B cell (primary cell): ENCODE measurements at regions not wholly inside any gene's neighbourhood (a gene's known extent, or its start where the extent isn't known, plus 50 kb on each side); places are given as distances from the start of the nearest gene placed in this dataset.
A peak's percentile ranks its signal among the peaks of the same experiment; 100 is the strongest.

Experiments used
- ATAC-seq: fragments of 200-7000 bp; cut with Tn5 transposase; one replicate; pipeline ENCODE4 v1.10.0; 2021; ENCODE audit warnings: low read depth, mild to moderate bottlenecking, moderate number of reproducible peaks, moderate library complexity
- CTCF ChIA-PET: fragments of 350-600 bp; sonication (Branson Sonifier 250); formaldehyde crosslinking; loops from one replicate; lab custom pipeline; 2021; ENCODE audit warnings: antibody characterized with exemption, inconsistent platforms; lab: Charles Lee
- POLR2A ChIA-PET: fragments of 350-600 bp; sonication (Branson Sonifier 250); formaldehyde crosslinking; loops from one replicate; lab custom pipeline; 2021; ENCODE audit warnings: antibody characterized with exemption; lab: Charles Lee
- DNase-seq: peaks from one replicate; pipeline ENCODE4 v3.0.0; 2013
- H2AFZ ChIP-seq: 2 replicates; pipeline ENCODE4 v1.6.1; 2012; ENCODE audit warnings: mild to moderate bottlenecking, low read depth, low read length; ENCODE audit not compliant: insufficient read depth, poor library complexity, severe bottlenecking
- H3K27ac ChIP-seq, 2 donors: 1 replicate in 1 of 2; 2 replicates in 1 of 2; pipeline ENCODE4 v1.5.1; 2012 to 2013; ENCODE audit warnings: low read length in 2 of 2, mild to moderate bottlenecking in 2 of 2, moderate library complexity in 1 of 2
- H3K27me3 ChIP-seq, 4 experiments: fragments of 200-600 bp in 1 of 4; sonication (generic) in 1 of 4; replicated peaks in 1 of 4; 1 replicate in 2 of 4; 2 replicates in 2 of 4; pipeline versions ENCODE4 v1.6.1 to v1.7.0; 2013 to 2016; ENCODE audit warnings: low read length in 3 of 4, mild to moderate bottlenecking in 2 of 4, mixed read lengths in 1 of 4, moderate library complexity in 1 of 4; ENCODE audit not compliant: insufficient read depth in 4 of 4, control insufficient read depth in 3 of 4; ENCODE audit errors: control extremely low read depth in 1 of 4
- H3K36me3 ChIP-seq, 2 experiments: replicated peaks in 1 of 2; 1 replicate in 1 of 2; 2 replicates in 1 of 2; pipeline versions ENCODE4 v1.6.1 to v1.7.1; 2013; ENCODE audit warnings: low read length in 1 of 2; ENCODE audit not compliant: insufficient read depth in 2 of 2, control insufficient read depth in 1 of 2; ENCODE audit errors: control extremely low read depth in 1 of 2, extremely low read depth in 1 of 2
- H3K4me1 ChIP-seq, 2 donors: fragments of 200-600 bp in 1 of 2; sonication (generic) in 1 of 2; 1 replicate in 1 of 2; 2 replicates in 1 of 2; pipeline versions ENCODE4 v1.5.1 to v1.6.1; 2013 to 2017; ENCODE audit warnings: low read length in 2 of 2; ENCODE audit not compliant: control insufficient read depth in 2 of 2, insufficient read depth in 2 of 2
- H3K4me2 ChIP-seq: replicated peaks from 2 replicates; pipeline ENCODE3; 2012; ENCODE audit warnings: mild to moderate bottlenecking, low read depth, low read length; ENCODE audit not compliant: poor library complexity, severe bottlenecking
- H3K4me3 ChIP-seq, 5 experiments: fragments of 200-600 bp in 1 of 5; sonication (generic) in 1 of 5; 1 replicate in 3 of 5; 2 replicates in 2 of 5; pipeline versions ENCODE4 v1.5.1 to v1.7.0; 2011 to 2016; ENCODE audit warnings: low read length in 4 of 5, mild to moderate bottlenecking in 4 of 5, low read depth in 2 of 5, control low read depth in 1 of 5, moderate library complexity in 1 of 5; ENCODE audit not compliant: insufficient read depth in 1 of 5; ENCODE audit errors: control extremely low read depth in 1 of 5, extremely low read depth in 1 of 5
- H3K79me2 ChIP-seq: fragments of 200-600 bp; sonication (generic); one replicate; pipeline ENCODE4 v1.6.0; 2016; ENCODE audit warnings: low read length; ENCODE audit not compliant: control insufficient read depth, insufficient read depth
- H3K9ac ChIP-seq: fragments of 200-600 bp; sonication (generic); 2 replicates; pipeline ENCODE4 v1.6.1; 2017; ENCODE audit warnings: mild to moderate bottlenecking, low read length, moderate library complexity
- H3K9me3 ChIP-seq, 3 donors: one replicate each; pipeline versions ENCODE4 v1.6.1 to v1.7.1; 2013; ENCODE audit warnings: low read length in 2 of 3; ENCODE audit not compliant: control insufficient read depth in 2 of 3, insufficient read depth in 1 of 3; ENCODE audit errors: control extremely low read depth in 1 of 3
- H4K20me1 ChIP-seq: 2 replicates; pipeline ENCODE4 v1.6.0; 2012; ENCODE audit warnings: mild to moderate bottlenecking, low read length; ENCODE audit not compliant: insufficient read depth, control insufficient read depth, poor library complexity, severe bottlenecking
- H3K27ac Mint-ChIP-seq: one replicate; pipeline ENCODE4 v1.8.0; 2021; ENCODE audit warnings: mixed read lengths
- H3K27me3 Mint-ChIP-seq: one replicate; pipeline ENCODE4 v1.8.0; 2021; ENCODE audit warnings: mixed read lengths
- H3K4me1 Mint-ChIP-seq: one replicate; pipeline ENCODE4 v1.8.0; 2021; ENCODE audit warnings: mixed read lengths
- H3K4me3 Mint-ChIP-seq: one replicate; pipeline ENCODE4 v1.8.0; 2021; ENCODE audit warnings: mixed read lengths
- H3K9me3 Mint-ChIP-seq: one replicate; pipeline ENCODE4 v1.8.0; 2022; ENCODE audit warnings: mixed read lengths; ENCODE audit not compliant: insufficient read depth
- EZH2 ChIP-seq: IDR thresholded peaks from 2 replicates; pipeline ENCODE4 v1.6.1; 2012; ENCODE audit warnings: borderline replicate concordance, low read depth, mild to moderate bottlenecking, moderate library complexity, low read length; ENCODE audit not compliant: insufficient read depth, poor library complexity, severe bottlenecking
- WGBS: methylation state at CpG from one replicate; pipeline ENCODE4 v1.1.5; 2013; ENCODE audit warnings: missing lambda C conversion rate; ENCODE audit not compliant: insufficient coverage; 5-methylcytosine and 5-hydroxymethylcytosine counted together
- intact Hi-C: fragments of 100-400 bp; cut with micrococcal nuclease; formaldehyde crosslinking; loops from one replicate; pipeline ENCODE4 v1.10.0; 2022
- TF ChIP-seq, protein P1 (sequence below): fragments of 200-600 bp; IDR thresholded peaks from one replicate; pipeline ENCODE4 v1.8.0; 2022; ENCODE audit warnings: antibody characterized with exemption, mild to moderate bottlenecking

DNA sequence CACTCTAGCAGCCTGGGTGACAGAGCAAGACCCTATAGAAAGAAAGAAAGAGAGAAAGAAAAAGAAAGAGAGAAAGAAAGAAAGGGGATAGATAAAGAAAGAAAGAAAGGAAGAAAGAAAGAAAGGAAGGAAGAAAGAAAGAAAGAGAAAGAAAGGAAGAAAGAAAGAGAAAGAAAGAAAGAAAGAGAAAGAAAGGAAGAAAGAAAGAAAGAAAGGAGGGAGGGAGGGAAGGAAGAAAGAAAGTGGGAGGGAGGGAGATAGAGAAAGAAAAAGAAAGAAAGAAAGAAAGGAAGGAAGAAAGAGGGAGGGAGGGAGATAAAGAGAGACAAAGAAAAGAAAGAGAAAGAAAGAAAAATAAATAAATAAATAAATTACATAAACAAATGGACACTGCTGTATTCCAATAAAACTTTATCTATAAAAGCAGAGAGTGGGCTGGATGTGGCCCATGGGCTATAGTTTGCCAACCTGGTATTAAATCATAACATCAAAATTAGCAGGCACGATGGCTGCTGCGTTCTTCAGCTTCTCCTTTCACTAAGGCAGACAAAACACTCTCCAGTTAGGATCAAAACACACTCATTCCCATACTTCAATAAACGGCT lies 165.0 kb downstream of the ZNF674 start:
- Mint-ChIP-seq H3K4me3 (no peak overlapping the region), H3K4me1 (peaks cover 2% of the 10 kb centered on the region), H3K9me3 (no peaks in the 10 kb centered on the region), H3K27ac (no peak overlapping the region), H3K27me3 (peaks cover 3% of the 10 kb centered on the region)
- Histone ChIP-seq H3K36me3 (no peaks in the 10 kb centered on the region), H3K4me1 (no peaks in the 10 kb centered on the region), H3K9me3 (no peaks in the 10 kb centered on the region), H3K4me2 (no peak overlapping the region), H3K27me3 (no peaks in the 10 kb centered on the region), H2AFZ (no peak overlapping the region), H3K27ac (no peak overlapping the region), H3K9ac (no peak overlapping the region), H3K79me2 (no peaks in the 10 kb centered on the region), H4K20me1 (no peaks in the 10 kb centered on the region), H3K4me3 (no peak overlapping the region)
- ChIA-PET CTCF (interaction anchor here (1.2 to 1.6 kb wide), 2 partner anchors 193 to 713 kb away, joined by 3 to 4 read pairs; no protein-coding TSS in a partner anchor), POLR2A (no interaction called here)
- DNase-seq, result no peak
- 10% methylated on average over 2 of the region's 3 CpGs for WGBS
- intact Hi-C loops, result no loop called here
- TF ChIP-seq, protein P1, sequence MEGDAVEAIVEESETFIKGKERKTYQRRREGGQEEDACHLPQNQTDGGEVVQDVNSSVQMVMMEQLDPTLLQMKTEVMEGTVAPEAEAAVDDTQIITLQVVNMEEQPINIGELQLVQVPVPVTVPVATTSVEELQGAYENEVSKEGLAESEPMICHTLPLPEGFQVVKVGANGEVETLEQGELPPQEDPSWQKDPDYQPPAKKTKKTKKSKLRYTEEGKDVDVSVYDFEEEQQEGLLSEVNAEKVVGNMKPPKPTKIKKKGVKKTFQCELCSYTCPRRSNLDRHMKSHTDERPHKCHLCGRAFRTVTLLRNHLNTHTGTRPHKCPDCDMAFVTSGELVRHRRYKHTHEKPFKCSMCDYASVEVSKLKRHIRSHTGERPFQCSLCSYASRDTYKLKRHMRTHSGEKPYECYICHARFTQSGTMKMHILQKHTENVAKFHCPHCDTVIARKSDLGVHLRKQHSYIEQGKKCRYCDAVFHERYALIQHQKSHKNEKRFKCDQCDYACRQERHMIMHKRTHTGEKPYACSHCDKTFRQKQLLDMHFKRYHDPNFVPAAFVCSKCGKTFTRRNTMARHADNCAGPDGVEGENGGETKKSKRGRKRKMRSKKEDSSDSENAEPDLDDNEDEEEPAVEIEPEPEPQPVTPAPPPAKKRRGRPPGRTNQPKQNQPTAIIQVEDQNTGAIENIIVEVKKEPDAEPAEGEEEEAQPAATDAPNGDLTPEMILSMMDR, result peak; percentile 8
- no peak for TF ChIP-seq EZH2
- no peak for ATAC-seq

DNA sequence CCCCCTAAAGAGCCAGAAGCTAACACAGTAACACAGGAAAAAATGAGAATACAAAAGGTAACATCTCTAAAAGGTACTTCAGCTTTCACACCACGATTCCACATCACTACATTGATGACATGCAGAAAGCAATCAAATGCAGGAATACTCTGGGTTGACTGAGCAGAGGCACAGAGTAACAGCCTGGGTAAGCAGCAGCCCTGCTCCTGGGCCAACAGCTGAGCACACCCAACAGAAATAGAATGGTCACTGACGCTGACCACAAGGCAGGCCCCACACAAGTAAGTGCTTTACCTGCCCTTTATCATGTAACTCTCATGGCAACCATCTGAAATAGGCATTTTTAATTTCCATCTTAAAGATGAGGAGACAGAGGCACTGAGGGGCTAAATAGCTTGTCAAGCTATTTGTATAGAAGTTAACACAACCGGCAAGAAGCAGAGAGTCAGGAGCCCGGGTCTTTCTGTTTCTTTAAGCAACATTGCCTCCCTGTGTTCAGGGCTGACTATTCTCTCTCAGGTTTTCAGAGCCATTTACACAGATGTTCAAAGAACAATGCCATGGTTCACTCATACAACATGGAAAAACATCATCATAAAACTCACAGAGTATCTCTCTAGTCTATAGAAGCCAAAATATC lies 168.9 kb downstream of the ZNF674 start:
- no peak for ATAC-seq
- Mint-ChIP-seq H3K9me3 (no peaks in the 10 kb centered on the region), H3K27ac (no peak overlapping the region), H3K4me1 (peaks cover 2% of the 10 kb centered on the region), H3K27me3 (peaks cover 3% of the 10 kb centered on the region), H3K4me3 (no peak overlapping the region)
- no peaks in the 10 kb centered on the region for H4K20me1 ChIP-seq
- TF ChIP-seq, protein P1, result no peak
- no peak for TF ChIP-seq EZH2
- no peak overlapping the region for H3K9ac ChIP-seq
- no peaks in the 10 kb centered on the region for H3K79me2 ChIP-seq
- H3K4me1 ChIP-seq, result no peaks in the 10 kb centered on the region
- H3K4me2 ChIP-seq, result no peak overlapping the region
- intact Hi-C loops, result no loop called here
- no peaks in the 10 kb centered on the region for H3K36me3 ChIP-seq
- no peaks in the 10 kb centered on the region for H3K9me3 ChIP-seq
- H3K27me3 ChIP-seq, result no peaks in the 10 kb centered on the region
- no peak for DNase-seq
- H2AFZ ChIP-seq, result no peak overlapping the region
- WGBS, result 50% methylated on average over 2 of the region's 4 CpGs
- H3K27ac ChIP-seq, result no peak overlapping the region
- ChIA-PET POLR2A (no interaction called here), CTCF (interaction anchor here (1.4 to 1.5 kb wide), 2 partner anchors 10 to 420 kb away, joined by 3 to 5 read pairs; no protein-coding TSS in a partner anchor)
- H3K4me3 ChIP-seq, result no peak overlapping the region
